DOHH2 (cell line): ENCODE measurements at regions not wholly inside any gene's neighbourhood (a gene's known extent, or its start where the extent isn't known, plus 50 kb on each side); places are given as distances from the start of the nearest gene placed in this dataset.

Experiments
- EZH2phosphoT487 ChIP-seq: fragments of 200-600 bp; sonication (generic); IDR thresholded peaks from 2 replicates; pipeline ENCODE4 v1.6.1; 2017; ENCODE audit warnings: borderline replicate concordance, mild to moderate bottlenecking, antibody characterized with exemption, low read length, moderate library complexity, mixed read lengths
- TF ChIP-seq, protein P1 (sequence below): fragments of 200-600 bp; sonication (generic); IDR thresholded peaks from one replicate; pipeline ENCODE4 v1.5.1; 2014; ENCODE audit warnings: antibody characterized with exemption, mild to moderate bottlenecking, low read depth, low read length; ENCODE audit not compliant: poor library complexity, severe bottlenecking

GRCh38 chr6:91926827-91927226 is 1340.0 kb upstream of the MAP3K7 start:
- TF ChIP-seq, protein P1, sequence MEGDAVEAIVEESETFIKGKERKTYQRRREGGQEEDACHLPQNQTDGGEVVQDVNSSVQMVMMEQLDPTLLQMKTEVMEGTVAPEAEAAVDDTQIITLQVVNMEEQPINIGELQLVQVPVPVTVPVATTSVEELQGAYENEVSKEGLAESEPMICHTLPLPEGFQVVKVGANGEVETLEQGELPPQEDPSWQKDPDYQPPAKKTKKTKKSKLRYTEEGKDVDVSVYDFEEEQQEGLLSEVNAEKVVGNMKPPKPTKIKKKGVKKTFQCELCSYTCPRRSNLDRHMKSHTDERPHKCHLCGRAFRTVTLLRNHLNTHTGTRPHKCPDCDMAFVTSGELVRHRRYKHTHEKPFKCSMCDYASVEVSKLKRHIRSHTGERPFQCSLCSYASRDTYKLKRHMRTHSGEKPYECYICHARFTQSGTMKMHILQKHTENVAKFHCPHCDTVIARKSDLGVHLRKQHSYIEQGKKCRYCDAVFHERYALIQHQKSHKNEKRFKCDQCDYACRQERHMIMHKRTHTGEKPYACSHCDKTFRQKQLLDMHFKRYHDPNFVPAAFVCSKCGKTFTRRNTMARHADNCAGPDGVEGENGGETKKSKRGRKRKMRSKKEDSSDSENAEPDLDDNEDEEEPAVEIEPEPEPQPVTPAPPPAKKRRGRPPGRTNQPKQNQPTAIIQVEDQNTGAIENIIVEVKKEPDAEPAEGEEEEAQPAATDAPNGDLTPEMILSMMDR, result no peak
- TF ChIP-seq EZH2phosphoT487, result no peak
